ENCODE measurements at regions not wholly inside any gene's neighbourhood (a gene's known extent, or its start where the extent isn't known, plus 50 kb on each side); places are given as distances from the start of the nearest gene placed in this dataset.

- TF ChIP-seq, protein P1, sequence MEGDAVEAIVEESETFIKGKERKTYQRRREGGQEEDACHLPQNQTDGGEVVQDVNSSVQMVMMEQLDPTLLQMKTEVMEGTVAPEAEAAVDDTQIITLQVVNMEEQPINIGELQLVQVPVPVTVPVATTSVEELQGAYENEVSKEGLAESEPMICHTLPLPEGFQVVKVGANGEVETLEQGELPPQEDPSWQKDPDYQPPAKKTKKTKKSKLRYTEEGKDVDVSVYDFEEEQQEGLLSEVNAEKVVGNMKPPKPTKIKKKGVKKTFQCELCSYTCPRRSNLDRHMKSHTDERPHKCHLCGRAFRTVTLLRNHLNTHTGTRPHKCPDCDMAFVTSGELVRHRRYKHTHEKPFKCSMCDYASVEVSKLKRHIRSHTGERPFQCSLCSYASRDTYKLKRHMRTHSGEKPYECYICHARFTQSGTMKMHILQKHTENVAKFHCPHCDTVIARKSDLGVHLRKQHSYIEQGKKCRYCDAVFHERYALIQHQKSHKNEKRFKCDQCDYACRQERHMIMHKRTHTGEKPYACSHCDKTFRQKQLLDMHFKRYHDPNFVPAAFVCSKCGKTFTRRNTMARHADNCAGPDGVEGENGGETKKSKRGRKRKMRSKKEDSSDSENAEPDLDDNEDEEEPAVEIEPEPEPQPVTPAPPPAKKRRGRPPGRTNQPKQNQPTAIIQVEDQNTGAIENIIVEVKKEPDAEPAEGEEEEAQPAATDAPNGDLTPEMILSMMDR (IDR thresholded peaks at IDR 0.05): no peak
- no peak for TF ChIP-seq POLR2A (IDR thresholded peaks at IDR 0.05)
These were observed 125.5 kb upstream of the SVIL start for GRCh38 chr10:29760138-29760900.
